C4-2B (cell line): ENCODE measurements at regions not wholly inside any gene's neighbourhood (a gene's known extent, or its start where the extent isn't known, plus 50 kb on each side); places are given as distances from the start of the nearest gene placed in this dataset.

Experiments used
- H3K27ac ChIP-seq: fragments of 450-650 bp; 2 replicates; pipeline ENCODE4 v1.5.1; 2017
- CTCF ChIP-seq: fragments of 450-650 bp; conservative IDR thresholded peaks from 2 replicates; pipeline ENCODE4 v1.5.1; 2017; ENCODE audit warnings: mild to moderate bottlenecking
- ZFX ChIP-seq: fragments of 450-650 bp; IDR thresholded peaks from 2 replicates; pipeline ENCODE4 v1.6.1; 2017

GRCh38 chr5:2391566-2391965, 359.9 kb downstream of the IRX2 start:
- no peak overlapping the region for H3K27ac ChIP-seq
- TF ChIP-seq CTCF = no peak
- TF ChIP-seq ZFX = no peak

GRCh38 chr5:2391021-2391420, 360.5 kb downstream of the IRX2 start:
- no peak for TF ChIP-seq CTCF
- TF ChIP-seq ZFX = no peak

GRCh38 chr5:2388571-2388970, 362.9 kb downstream of the IRX2 start:
- TF ChIP-seq CTCF (no peak), ZFX (no peak)

More at GRCh38 chr5:2391021-2391420, 360.5 kb downstream of the IRX2 start:
- no peak overlapping the region for H3K27ac ChIP-seq

GRCh38 chr5:2387634-2388325, 363.7 kb downstream of the IRX2 start:
- TF ChIP-seq ZFX (no peak), CTCF (no peak)
- no peak overlapping the region for H3K27ac ChIP-seq

More at GRCh38 chr5:2388571-2388970, 362.9 kb downstream of the IRX2 start:
- no peak overlapping the region for H3K27ac ChIP-seq

GRCh38 chr5:2387250-2387633, 364.2 kb downstream of the IRX2 start:
- H3K27ac ChIP-seq = no peak overlapping the region
- TF ChIP-seq CTCF (no peak), ZFX (no peak)

GRCh38 chr5:2385818-2386217, 365.7 kb downstream of the IRX2 start:
- no peak overlapping the region for H3K27ac ChIP-seq
- TF ChIP-seq CTCF = no peak
- no peak for TF ChIP-seq ZFX

GRCh38 chr5:2383698-2384065, 367.8 kb downstream of the IRX2 start:
- no peak overlapping the region for H3K27ac ChIP-seq
- TF ChIP-seq ZFX (no peak), CTCF (no peak)
